Epithelial cell of esophagus (primary cell): ENCODE measurements at regions not wholly inside any gene's neighbourhood (a gene's known extent, or its start where the extent isn't known, plus 50 kb on each side); places are given as distances from the start of the nearest gene placed in this dataset.
"Not testable (repeated sequence)": the region's sequence is repeated elsewhere in the genome, so short reads cannot be mapped to it uniquely, and the experiment has no call there.

Experiments used
- DNase-seq: peaks from one replicate; pipeline ENCODE4 v3.0.0; 2010; ENCODE audit warnings: low read depth
- H3K4me3 ChIP-seq: 2 replicates; pipeline ENCODE4 v1.5.1; 2011; ENCODE audit warnings: mild to moderate bottlenecking, low read length, control low read depth
- CTCF ChIP-seq: IDR thresholded peaks from 2 replicates; pipeline ENCODE4 v1.5.1; 2011; ENCODE audit warnings: low read depth, mild to moderate bottlenecking, low read length, control low read depth, inconsistent platforms; ENCODE audit not compliant: insufficient read depth; ENCODE audit errors: missing control alignments

GRCh38 chr3:27607370-27607769 is 114.8 kb downstream of the EOMES start:
- DNase-seq: peak; percentile 85
- no peak overlapping the region for H3K4me3 ChIP-seq
- TF ChIP-seq CTCF: no peak

- DNase-seq: peak; percentile 59
- TF ChIP-seq CTCF: no peak
Observed at GRCh38 chr3:27606537-27606936, 115.6 kb downstream of the EOMES start.

GRCh38 chr3:27601311-27601710 is 117.1 kb upstream of the SLC4A7 start:
- H3K4me3 ChIP-seq, DNase-seq: not testable (repeated sequence)

More at GRCh38 chr3:27606537-27606936, 115.6 kb downstream of the EOMES start:
- no peak overlapping the region for H3K4me3 ChIP-seq

DNA sequence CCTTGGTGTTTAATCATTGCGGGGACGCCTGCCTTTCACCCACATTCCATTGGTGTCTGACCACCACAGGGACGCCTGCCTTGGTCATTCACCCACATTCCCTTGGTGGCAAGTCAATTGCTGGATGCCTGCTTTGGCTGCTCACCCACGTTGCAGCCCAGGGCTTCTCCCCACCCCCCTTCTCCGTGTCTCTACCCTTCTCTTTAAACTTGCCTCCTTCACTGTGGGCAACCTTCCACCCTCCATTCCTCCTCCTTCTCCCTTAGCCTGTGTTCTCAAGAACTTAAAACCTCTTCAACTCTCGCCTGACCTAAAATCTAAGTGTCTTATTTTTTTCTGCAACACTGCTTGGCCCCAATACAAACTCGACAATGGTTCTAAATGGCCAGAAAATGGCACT is 115.6 kb upstream of the SLC4A7 start:
- H3K4me3 ChIP-seq, DNase-seq: not testable (repeated sequence)

DNA sequence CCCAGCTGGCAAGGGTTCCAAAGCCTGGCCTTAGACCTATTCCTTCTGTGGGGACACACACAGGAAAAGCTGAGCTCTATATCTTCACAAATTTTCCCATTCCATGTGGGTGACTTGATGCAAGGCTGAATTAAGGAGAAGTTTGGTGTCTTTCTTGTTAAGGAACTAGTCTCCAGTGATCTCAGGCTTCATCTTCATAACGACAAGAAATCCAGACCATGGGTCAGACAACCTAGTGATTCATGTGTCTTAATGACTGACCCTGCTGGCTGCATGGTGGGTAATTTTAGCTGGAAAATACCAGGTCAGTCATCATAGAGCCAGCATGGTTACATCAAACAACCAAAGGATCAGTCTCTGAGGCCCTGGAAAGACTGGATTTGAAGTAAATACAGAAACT is 112.7 kb upstream of the SLC4A7 start:
- H3K4me3 ChIP-seq: no peak overlapping the region
- no peak for TF ChIP-seq CTCF
- DNase-seq: no peak

DNA sequence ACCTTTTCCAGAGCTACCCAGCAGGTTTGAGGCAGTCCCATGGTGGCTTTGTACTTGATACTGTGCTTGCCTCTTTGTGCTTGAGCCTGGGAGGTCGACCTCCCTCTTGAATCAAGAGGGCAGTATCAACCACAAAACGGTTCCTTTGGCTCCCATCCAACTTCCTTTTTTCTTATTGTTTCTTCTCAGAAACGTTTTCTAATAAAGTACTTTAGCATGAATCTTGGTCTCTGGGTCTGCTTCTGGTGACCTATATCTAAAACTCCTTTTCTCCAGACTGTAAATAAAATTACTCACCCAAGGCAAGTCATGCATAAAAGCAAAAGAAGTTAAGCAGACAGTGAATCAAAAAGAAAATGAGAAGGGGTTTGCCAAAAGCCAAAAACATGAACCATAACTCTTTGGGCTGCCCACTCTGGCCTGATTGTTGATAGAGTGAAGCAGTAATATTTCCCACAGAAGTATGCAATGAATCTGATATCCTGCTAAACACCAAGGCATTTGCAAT is 112.2 kb upstream of the SLC4A7 start:
- H3K4me3 ChIP-seq: no peak overlapping the region
- no peak for DNase-seq
- no peak for TF ChIP-seq CTCF

GRCh38 chr3:27594096-27594690 is 110.0 kb upstream of the SLC4A7 start:
- peak; percentile 64 for DNase-seq
- no peak overlapping the region for H3K4me3 ChIP-seq
- TF ChIP-seq CTCF: no peak

DNA sequence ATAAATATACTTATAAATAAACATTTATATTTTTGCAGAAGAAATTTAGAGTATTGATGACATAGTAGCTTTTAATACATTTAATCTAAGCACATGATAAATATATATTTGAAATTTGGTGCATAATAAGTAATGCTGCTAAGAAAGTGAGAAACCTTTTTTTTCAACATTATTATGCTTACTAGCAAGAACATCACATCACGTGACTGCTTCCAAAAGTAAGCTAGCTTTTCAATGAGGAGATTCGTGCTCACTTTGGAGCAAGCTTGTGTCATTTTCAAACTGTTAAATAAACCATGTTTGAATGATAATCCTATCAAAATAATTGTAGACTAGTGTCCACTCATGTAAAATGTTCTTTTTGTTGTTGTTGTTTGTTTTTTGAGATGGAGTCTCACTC is 109.0 kb upstream of the SLC4A7 start:
- DNase-seq: no peak
- TF ChIP-seq CTCF: no peak
- no peak overlapping the region for H3K4me3 ChIP-seq
